ENCODE measurements at regions not wholly inside any gene's neighbourhood (a gene's known extent, or its start where the extent isn't known, plus 50 kb on each side); places are given as distances from the start of the nearest gene placed in this dataset.

DNA sequence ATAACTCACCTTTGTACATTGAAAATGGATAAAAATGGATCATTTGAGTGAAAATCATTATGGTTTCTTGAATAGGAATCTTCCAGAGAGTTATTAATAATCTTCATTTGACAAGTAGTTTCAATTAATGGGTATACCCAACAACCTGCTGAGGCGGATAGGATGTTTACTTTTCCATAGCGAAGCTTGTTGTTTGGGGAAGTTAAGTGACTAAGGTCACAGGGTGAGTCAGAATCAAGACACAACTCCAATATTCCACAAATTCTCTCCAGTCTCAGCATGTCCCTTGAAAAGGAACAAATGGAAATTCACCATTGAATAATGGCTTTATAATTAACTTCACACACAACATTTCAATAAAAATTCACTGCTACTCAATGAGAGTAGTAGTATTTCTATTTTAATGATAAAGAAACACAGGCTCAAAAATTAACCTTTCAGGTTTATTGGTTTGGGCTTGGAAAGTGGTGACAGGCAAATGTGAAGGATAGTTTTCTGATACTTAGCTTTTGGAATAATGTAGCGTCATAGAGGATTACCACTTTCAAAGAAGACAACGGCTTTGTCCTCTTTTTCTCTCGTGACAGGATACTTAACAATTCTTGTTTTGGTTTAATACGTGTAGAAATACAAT lies 211.3 kb downstream of the GPD2 start:
- TF ChIP-seq GATA2 (IDR thresholded peaks at IDR 0.05; ENCODE audit: low read depth, low read length) (no peak), GATA3 (IDR thresholded peaks at IDR 0.05; ENCODE audit: low read depth, low read length) (no peak)

- TF ChIP-seq GATA3 (IDR thresholded peaks at IDR 0.05; ENCODE audit: low read depth, low read length) (no peak), GATA2 (IDR thresholded peaks at IDR 0.05; ENCODE audit: low read depth, low read length) (no peak)
Observed at GRCh38 chr2:156648522-156648921, 212.3 kb downstream of the GPD2 start.

- TF ChIP-seq GATA3 (IDR thresholded peaks at IDR 0.05; ENCODE audit: low read depth, low read length): no peak
- TF ChIP-seq GATA2 (IDR thresholded peaks at IDR 0.05; ENCODE audit: low read depth, low read length): no peak
Observed at GRCh38 chr2:156649596-156649995, 213.4 kb downstream of the GPD2 start.

GRCh38 chr2:156652691-156653090 lies 216.5 kb downstream of the GPD2 start:
- TF ChIP-seq GATA3 (IDR thresholded peaks at IDR 0.05; ENCODE audit: low read depth, low read length): no peak
- TF ChIP-seq GATA2 (IDR thresholded peaks at IDR 0.05; ENCODE audit: low read depth, low read length): no peak

- no peak for TF ChIP-seq GATA2 (IDR thresholded peaks at IDR 0.05; ENCODE audit: low read depth, low read length)
- TF ChIP-seq GATA3 (IDR thresholded peaks at IDR 0.05; ENCODE audit: low read depth, low read length): no peak
Observed at GRCh38 chr2:156653675-156654074, 217.5 kb downstream of the GPD2 start.

DNA sequence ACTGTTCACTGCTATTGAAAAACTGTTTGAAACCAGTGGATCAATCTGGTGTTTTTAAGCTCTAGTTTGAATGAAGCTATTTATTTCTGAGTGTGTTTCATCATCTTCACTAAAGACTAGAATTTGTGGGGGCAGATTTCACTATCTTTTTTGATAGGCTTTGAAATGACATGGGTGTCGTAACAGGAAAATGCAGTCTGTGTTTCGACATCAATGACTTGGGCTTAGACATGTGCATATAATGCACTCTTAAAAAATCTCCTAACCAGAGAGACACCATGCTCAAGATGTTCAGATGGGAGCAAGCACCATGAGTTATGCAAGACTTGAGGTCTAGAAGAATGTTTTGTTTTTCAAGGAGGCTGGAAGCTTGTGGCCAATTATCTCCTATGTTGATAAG lies 221.6 kb downstream of the GPD2 start:
- TF ChIP-seq GATA3 (IDR thresholded peaks at IDR 0.05; ENCODE audit: low read depth, low read length): no peak
- no peak for TF ChIP-seq GATA2 (IDR thresholded peaks at IDR 0.05; ENCODE audit: low read depth, low read length)

GRCh38 chr2:156659694-156660093 lies 223.5 kb downstream of the GPD2 start:
- no peak for TF ChIP-seq GATA2 (IDR thresholded peaks at IDR 0.05; ENCODE audit: low read depth, low read length)

DNA sequence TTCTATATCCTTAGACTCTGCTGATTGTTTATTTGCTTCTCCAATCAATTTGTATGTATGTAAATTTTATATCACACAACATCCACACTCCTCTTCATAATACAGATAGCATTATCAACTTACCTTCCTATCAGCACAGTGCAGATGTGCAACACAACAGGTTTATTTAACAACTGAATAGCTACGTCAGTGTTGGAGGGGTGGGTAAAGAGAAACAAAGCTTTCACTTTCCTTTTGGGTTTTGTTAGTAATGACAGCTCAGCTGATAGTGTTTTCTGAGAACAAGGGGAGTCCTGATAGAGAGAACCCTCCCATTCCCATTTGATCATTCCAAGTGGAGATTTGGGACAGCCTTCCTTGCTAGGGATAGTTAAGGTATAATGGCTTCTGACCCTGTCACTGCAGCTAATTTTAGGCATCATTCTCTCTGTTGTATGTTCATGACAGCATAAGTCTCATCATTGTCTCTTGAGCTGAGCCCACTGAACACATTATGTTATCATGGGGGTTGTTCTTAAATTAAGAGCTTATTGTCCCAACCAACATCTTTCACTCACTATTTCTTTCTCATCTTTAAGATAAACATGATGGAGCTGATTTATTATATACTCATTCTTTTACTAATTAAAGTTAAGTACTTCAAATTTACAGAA lies 227.7 kb downstream of the GPD2 start:
- TF ChIP-seq GATA3 (IDR thresholded peaks at IDR 0.05; ENCODE audit: low read depth, low read length) (no peak), GATA2 (IDR thresholded peaks at IDR 0.05; ENCODE audit: low read depth, low read length) (no peak)

- no peak for TF ChIP-seq GATA3 (IDR thresholded peaks at IDR 0.05; ENCODE audit: low read depth, low read length)
- TF ChIP-seq GATA2 (IDR thresholded peaks at IDR 0.05; ENCODE audit: low read depth, low read length): no peak
Observed at GRCh38 chr2:156666130-156666785, 230.1 kb downstream of the GPD2 start.

GRCh38 chr2:156670104-156670503 lies 233.9 kb downstream of the GPD2 start:
- no peak for TF ChIP-seq GATA2 (IDR thresholded peaks at IDR 0.05; ENCODE audit: low read depth, low read length)
- no peak for TF ChIP-seq GATA3 (IDR thresholded peaks at IDR 0.05; ENCODE audit: low read depth, low read length)

- TF ChIP-seq GATA3 (IDR thresholded peaks at IDR 0.05; ENCODE audit: low read depth, low read length) (no peak), GATA2 (IDR thresholded peaks at IDR 0.05; ENCODE audit: low read depth, low read length) (no peak)
Observed at GRCh38 chr2:156671706-156672361, 235.7 kb downstream of the GPD2 start.

DNA sequence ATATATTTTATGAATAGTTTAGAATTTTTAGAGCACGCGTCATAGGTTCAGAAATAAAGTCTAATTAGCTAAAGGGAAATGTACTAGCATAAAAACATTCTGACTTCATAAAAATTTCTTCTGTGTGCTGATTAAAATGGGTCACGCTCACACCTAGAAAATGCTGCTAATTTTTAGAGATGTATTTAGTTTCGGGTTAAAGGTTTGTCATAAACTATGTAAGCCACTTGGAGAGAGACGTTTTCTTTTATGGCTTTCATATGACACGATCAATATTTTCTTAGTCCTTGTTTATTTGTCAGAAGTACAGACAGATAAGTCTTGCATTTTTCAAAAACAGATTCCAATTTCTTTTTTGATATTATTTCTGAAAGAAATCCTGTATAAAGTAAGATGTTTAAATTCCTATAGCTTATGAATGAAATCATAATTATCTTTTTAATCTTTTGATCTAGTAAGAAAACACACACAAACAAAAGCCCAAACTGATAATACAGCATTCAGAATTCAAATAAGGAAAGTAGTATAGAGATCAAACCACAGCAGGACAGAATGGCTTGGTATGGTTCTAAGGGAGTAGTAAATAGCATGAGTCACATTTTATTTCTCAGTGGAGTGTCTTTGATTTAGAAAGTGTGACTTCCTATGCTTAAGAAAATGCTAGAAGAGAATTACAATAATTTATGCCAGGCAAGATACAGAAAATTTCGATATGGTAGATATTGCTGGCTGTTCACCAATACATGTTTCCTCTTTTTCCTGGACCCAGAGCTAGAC lies 236.6 kb downstream of the GPD2 start:
- TF ChIP-seq GATA3 (IDR thresholded peaks at IDR 0.05; ENCODE audit: low read depth, low read length): no peak
- TF ChIP-seq GATA2 (IDR thresholded peaks at IDR 0.05; ENCODE audit: low read depth, low read length): no peak

GRCh38 chr2:156673333-156673615 lies 237.1 kb downstream of the GPD2 start:
- TF ChIP-seq GATA2 (IDR thresholded peaks at IDR 0.05; ENCODE audit: low read depth, low read length) (no peak), GATA3 (IDR thresholded peaks at IDR 0.05; ENCODE audit: low read depth, low read length) (no peak)

- TF ChIP-seq GATA3 (IDR thresholded peaks at IDR 0.05; ENCODE audit: low read depth, low read length) (no peak), GATA2 (IDR thresholded peaks at IDR 0.05; ENCODE audit: low read depth, low read length) (no peak)
Observed at GRCh38 chr2:156673981-156674380, 237.8 kb downstream of the GPD2 start.
